Calu3 (cell line): ENCODE measurements at regions not wholly inside any gene's neighbourhood (a gene's known extent, or its start where the extent isn't known, plus 50 kb on each side); places are given as distances from the start of the nearest gene placed in this dataset.

Experiments
- BruUV-seq: library from RNA; stranded (reverse); fragments of 400-500 nt; replicated peaks from 2 replicates; lab custom pipeline; 2021; lab: Mats Ljungman, UMichigan
- CTCF ChIA-PET: fragments of 300-600 bp; sonication (Branson Sonifier 250); formaldehyde crosslinking; loops from one replicate; lab custom pipeline; 2022; ENCODE audit warnings: antibody characterized with exemption; lab: Charles Lee
- DNase-seq: peaks from one replicate; pipeline ENCODE4 v3.0.0; 2022
- H3K27ac Mint-ChIP-seq: one replicate; pipeline ENCODE4 v1.8.0; 2022; ENCODE audit warnings: mixed read lengths; ENCODE audit not compliant: unreplicated experiment
- H3K27me3 Mint-ChIP-seq: one replicate; pipeline ENCODE4 v1.8.0; 2022; ENCODE audit warnings: mixed read lengths; ENCODE audit not compliant: unreplicated experiment
- H3K36me3 Mint-ChIP-seq: one replicate; pipeline ENCODE4 v1.8.0; 2022; ENCODE audit warnings: mild to moderate bottlenecking, moderate library complexity, mixed read lengths; ENCODE audit not compliant: insufficient read depth, unreplicated experiment
- H3K4me1 Mint-ChIP-seq: one replicate; pipeline ENCODE4 v1.8.0; 2022; ENCODE audit warnings: mild to moderate bottlenecking, low read depth, mixed read lengths; ENCODE audit not compliant: unreplicated experiment
- H3K4me3 Mint-ChIP-seq: one replicate; pipeline ENCODE4 v1.8.0; 2022; ENCODE audit warnings: mild to moderate bottlenecking, low read depth, moderate library complexity, mixed read lengths; ENCODE audit not compliant: unreplicated experiment
- H3K9me3 Mint-ChIP-seq: one replicate; pipeline ENCODE4 v1.8.0; 2022; ENCODE audit warnings: low read depth, mixed read lengths; ENCODE audit not compliant: unreplicated experiment
- CTCF ChIP-seq: fragments of 200-600 bp; IDR thresholded peaks from one replicate; pipeline ENCODE4 v1.8.0; 2022; ENCODE audit warnings: antibody characterized with exemption; ENCODE audit not compliant: unreplicated experiment
- intact Hi-C: fragments of 100-400 bp; cut with micrococcal nuclease; formaldehyde crosslinking; loops from one replicate; pipeline ENCODE4 v1.10.0; 2022; ENCODE audit not compliant: unreplicated experiment

- Mint-ChIP-seq H3K27me3 (no peaks in the 10 kb centered on the region), H3K36me3 (no peaks in the 10 kb centered on the region), H3K4me3 (no peak overlapping the region), H3K27ac (no peak overlapping the region), H3K9me3 (no peaks in the 10 kb centered on the region), H3K4me1 (peaks cover 19% of the 10 kb centered on the region)
- BruUV-seq = no TSS peak
- intact Hi-C loops = no loop called here
- no peak for DNase-seq
- no peak for TF ChIP-seq CTCF
- CTCF ChIA-PET = no interaction called here
These were observed 516.7 kb upstream of the HTR2A start for GRCh38 chr13:47413526-47413925.

DNA sequence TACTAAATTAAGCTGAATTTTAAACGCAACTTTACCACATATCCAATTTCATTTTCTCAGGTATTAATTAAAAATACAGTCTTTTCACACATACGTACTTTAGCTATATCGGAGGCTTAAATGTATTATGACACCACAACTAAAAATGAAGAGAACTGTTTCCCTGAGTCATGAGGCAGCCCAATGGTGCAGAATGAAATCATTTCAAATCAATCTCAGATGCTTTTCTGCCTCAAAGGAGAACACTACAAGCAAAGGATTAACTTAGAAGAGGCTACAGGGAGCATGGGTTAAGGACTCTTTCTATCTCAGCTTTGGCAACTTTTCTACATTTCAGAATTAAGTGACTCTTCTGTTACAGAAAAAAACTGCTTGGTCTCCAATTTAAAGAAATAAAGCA lies 516.3 kb upstream of the HTR2A start:
- peaks cover 19% of the 10 kb centered on the region for H3K4me1 Mint-ChIP-seq
- no peaks in the 10 kb centered on the region for H3K36me3 Mint-ChIP-seq
- H3K9me3 Mint-ChIP-seq = no peaks in the 10 kb centered on the region
- DNase-seq = no peak
- no TSS peak for BruUV-seq
- no peak overlapping the region for H3K4me3 Mint-ChIP-seq
- no peak for TF ChIP-seq CTCF
- CTCF ChIA-PET = no interaction called here
- intact Hi-C loops = no loop called here
- H3K27me3 Mint-ChIP-seq = no peaks in the 10 kb centered on the region
- no peak overlapping the region for H3K27ac Mint-ChIP-seq

DNA sequence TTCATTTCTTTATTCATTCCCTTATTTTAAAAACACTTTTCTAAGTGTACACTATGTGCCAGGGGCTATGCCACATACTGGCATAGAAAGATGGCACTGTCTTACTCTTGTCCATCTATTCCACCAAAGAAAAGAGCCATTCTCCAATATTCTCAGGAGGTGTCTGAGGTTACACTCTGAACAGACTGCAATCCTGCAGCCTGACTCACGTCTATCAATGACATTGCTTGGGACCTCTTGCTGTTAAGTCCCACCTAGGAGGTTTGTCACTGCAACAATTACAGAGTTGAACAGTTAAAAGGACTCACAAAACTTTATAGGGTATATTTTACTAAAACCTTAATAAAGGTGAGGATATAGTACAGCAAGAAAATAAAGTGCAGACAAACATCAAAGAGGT lies 512.9 kb upstream of the HTR2A start:
- Mint-ChIP-seq H3K4me3 (no peak overlapping the region), H3K27ac (peak overlapping the region; percentile 2), H3K36me3 (no peaks in the 10 kb centered on the region), H3K9me3 (no peaks in the 10 kb centered on the region), H3K4me1 (peaks cover 19% of the 10 kb centered on the region), H3K27me3 (no peaks in the 10 kb centered on the region)
- intact Hi-C loops = no loop called here
- BruUV-seq = no TSS peak
- no peak for TF ChIP-seq CTCF
- DNase-seq = no peak
- CTCF ChIA-PET = no interaction called here

- CTCF ChIA-PET = no interaction called here
- H3K27me3 Mint-ChIP-seq = no peaks in the 10 kb centered on the region
- no peaks in the 10 kb centered on the region for H3K36me3 Mint-ChIP-seq
- intact Hi-C loops = no loop called here
- TF ChIP-seq CTCF = no peak
- H3K4me1 Mint-ChIP-seq = peaks cover 19% of the 10 kb centered on the region
- H3K4me3 Mint-ChIP-seq = no peak overlapping the region
- no TSS peak for BruUV-seq
- H3K27ac Mint-ChIP-seq = no peak overlapping the region
- H3K9me3 Mint-ChIP-seq = no peaks in the 10 kb centered on the region
- no peak for DNase-seq
These were observed 511.9 kb upstream of the HTR2A start for GRCh38 chr13:47408546-47409319.
